Parathyroid adenoma (tissue), 2 donors: ENCODE measurements at regions not wholly inside any gene's neighbourhood (a gene's known extent, or its start where the extent isn't known, plus 50 kb on each side); places are given as distances from the start of the nearest gene placed in this dataset.

Experiments
- H2AFZ ChIP-seq: fragments of 300-600 bp; sonication (generic); one replicate; pipeline ENCODE4 v1.7.0; 2017; ENCODE audit warnings: antibody characterized with exemption, mild to moderate bottlenecking
- H3K27ac ChIP-seq: fragments of 300-600 bp; sonication (generic); one replicate; pipeline ENCODE4 v1.7.0; 2017
- H3K27me3 ChIP-seq: fragments of 300-600 bp; sonication (generic); one replicate; pipeline ENCODE4 v1.7.0; 2017; ENCODE audit warnings: low read length; ENCODE audit not compliant: control insufficient read depth, insufficient read depth
- H3K36me3 ChIP-seq: fragments of 300-600 bp; sonication (generic); one replicate; pipeline ENCODE4 v1.7.0; 2017; ENCODE audit warnings: low read length; ENCODE audit not compliant: control insufficient read depth, insufficient read depth
- H3K4me1 ChIP-seq: fragments of 300-600 bp; sonication (generic); one replicate; pipeline ENCODE4 v1.7.0; 2017; ENCODE audit warnings: control low read depth
- H3K4me2 ChIP-seq: fragments of 300-600 bp; sonication (generic); one replicate; pipeline ENCODE4 v1.7.0; 2017; ENCODE audit warnings: low read length
- H3K4me3 ChIP-seq: fragments of 300-600 bp; sonication (generic); one replicate; pipeline ENCODE4 v1.7.0; 2017; ENCODE audit warnings: low read depth, low read length
- H3K79me2 ChIP-seq: fragments of 300-600 bp; sonication (generic); one replicate; pipeline ENCODE4 v1.7.0; 2017; ENCODE audit warnings: control low read depth
- H3K9ac ChIP-seq: fragments of 300-600 bp; sonication (generic); one replicate; pipeline ENCODE4 v1.7.0; 2017; ENCODE audit warnings: mild to moderate bottlenecking
- H3K9me3 ChIP-seq: fragments of 300-600 bp; sonication (generic); one replicate; pipeline ENCODE4 v1.7.0; 2017; ENCODE audit warnings: low read length; ENCODE audit not compliant: control insufficient read depth
- CTCF ChIP-seq: fragments of 300-600 bp; sonication (generic); IDR thresholded peaks from one replicate; pipeline ENCODE4 v1.7.0; 2017; ENCODE audit warnings: antibody characterized with exemption, mild to moderate bottlenecking
- donor health status: primary hyperparathyroidism.

GRCh38 chr22:48800036-48800885, 1027.4 kb downstream of the BRD1 start:
- Histone ChIP-seq H3K4me2 (no peak overlapping the region), H3K36me3 (no peaks in the 10 kb centered on the region)

GRCh38 chr22:48799227-48799970, 1028.3 kb downstream of the BRD1 start:
- Histone ChIP-seq H3K9me3 (no peaks in the 10 kb centered on the region), H2AFZ (no peak overlapping the region), H3K4me2 (no peak overlapping the region), H3K4me3 (no peak overlapping the region), H3K27me3 (no peaks in the 10 kb centered on the region), H3K79me2 (no peaks in the 10 kb centered on the region), H3K9ac (no peak overlapping the region), H3K27ac (no peak overlapping the region), H3K36me3 (no peaks in the 10 kb centered on the region), H3K4me1 (no peaks in the 10 kb centered on the region)
- TF ChIP-seq CTCF: no peak

More at GRCh38 chr22:48800036-48800885, 1027.4 kb downstream of the BRD1 start:
- Histone ChIP-seq H3K27ac (no peak overlapping the region), H3K4me1 (no peaks in the 10 kb centered on the region), H3K4me3 (no peak overlapping the region), H2AFZ (no peak overlapping the region), H3K9me3 (no peaks in the 10 kb centered on the region), H3K9ac (no peak overlapping the region), H3K27me3 (no peaks in the 10 kb centered on the region), H3K79me2 (no peaks in the 10 kb centered on the region)
- TF ChIP-seq CTCF: no peak

GRCh38 chr22:48798281-48799226, 1029.1 kb downstream of the BRD1 start:
- Histone ChIP-seq H3K4me2 (no peak overlapping the region), H3K4me1 (no peaks in the 10 kb centered on the region), H3K9ac (no peak overlapping the region), H3K4me3 (no peak overlapping the region), H3K36me3 (no peaks in the 10 kb centered on the region), H3K27ac (no peak overlapping the region), H3K79me2 (no peaks in the 10 kb centered on the region), H2AFZ (no peak overlapping the region), H3K27me3 (no peaks in the 10 kb centered on the region), H3K9me3 (no peaks in the 10 kb centered on the region)
- TF ChIP-seq CTCF: no peak

GRCh38 chr22:48797731-48798130, 1029.9 kb downstream of the BRD1 start:
- Histone ChIP-seq H3K4me2 (no peak overlapping the region), H3K36me3 (no peaks in the 10 kb centered on the region), H2AFZ (no peak overlapping the region), H3K4me3 (no peak overlapping the region), H3K27ac (no peak overlapping the region), H3K4me1 (no peaks in the 10 kb centered on the region), H3K9me3 (no peaks in the 10 kb centered on the region), H3K27me3 (no peaks in the 10 kb centered on the region), H3K79me2 (no peaks in the 10 kb centered on the region), H3K9ac (no peak overlapping the region)
- no peak for TF ChIP-seq CTCF
